RWPE1 (cell line): ENCODE measurements at regions not wholly inside any gene's neighbourhood (a gene's known extent, or its start where the extent isn't known, plus 50 kb on each side); places are given as distances from the start of the nearest gene placed in this dataset.

Experiments
- CTCF ChIA-PET: fragments of 350-600 bp; sonication (Branson Sonifier 250); formaldehyde crosslinking; extraction: SDS; loops from one replicate; lab custom pipeline; 2021; lab: Yijun Ruan, JAX
- POLR2A ChIA-PET: fragments of 400-600 bp; formaldehyde crosslinking; extraction: SDS; loops from one replicate; lab custom pipeline; 2020; ENCODE audit warnings: antibody characterized with exemption; ENCODE audit not compliant: low non-redundant PET; lab: Yijun Ruan, JAX
- DNase-seq: peaks from one replicate; pipeline ENCODE4 v3.0.0; 2012; ENCODE audit warnings: low spot score
- H3K27ac ChIP-seq: fragments of 450-650 bp; 2 replicates; pipeline ENCODE4 v1.5.1; 2017
- CTCF ChIP-seq: fragments of 450-650 bp; conservative IDR thresholded peaks from 2 replicates; pipeline ENCODE4 v1.5.1; 2017; ENCODE audit warnings: low read depth, mild to moderate bottlenecking

GRCh38 chr4:63123441-63123840 is 1285.8 kb downstream of the TECRL start:
- no peak for TF ChIP-seq CTCF
- ChIA-PET POLR2A (no interaction called here), CTCF (no interaction called here)
- no peak for DNase-seq
- no peak overlapping the region for H3K27ac ChIP-seq

- TF ChIP-seq CTCF, result no peak
- H3K27ac ChIP-seq, result no peak overlapping the region
- ChIA-PET POLR2A (no interaction called here), CTCF (no interaction called here)
- no peak for DNase-seq
Observed at GRCh38 chr4:63122955-63123354, 1286.3 kb downstream of the TECRL start.

GRCh38 chr4:63106600-63106999 is 1302.7 kb downstream of the TECRL start:
- ChIA-PET CTCF (no interaction called here), POLR2A (no interaction called here)
- DNase-seq, result no peak
- no peak for TF ChIP-seq CTCF
- H3K27ac ChIP-seq, result no peak overlapping the region

GRCh38 chr4:63105839-63106238 is 1303.4 kb downstream of the TECRL start:
- H3K27ac ChIP-seq, result no peak overlapping the region
- POLR2A ChIA-PET, result no interaction called here
- DNase-seq, result no peak
- CTCF ChIA-PET, result no interaction called here
- no peak for TF ChIP-seq CTCF

- TF ChIP-seq CTCF, result no peak
- no peak overlapping the region for H3K27ac ChIP-seq
- ChIA-PET POLR2A (no interaction called here), CTCF (interaction anchor here (0.6 kb wide), 1 partner anchor 28 kb away, joined by 4 read pairs; no protein-coding TSS in a partner anchor)
- DNase-seq, result no peak
Observed at GRCh38 chr4:63090641-63091040, 1318.6 kb downstream of the TECRL start.

- POLR2A ChIA-PET, result no interaction called here
- DNase-seq, result no peak
- CTCF ChIA-PET, result no interaction called here
- no peak for TF ChIP-seq CTCF
- H3K27ac ChIP-seq, result no peak overlapping the region
Observed at GRCh38 chr4:63085091-63085490, 1324.2 kb downstream of the TECRL start.

- POLR2A ChIA-PET, result no interaction called here
- H3K27ac ChIP-seq, result no peak overlapping the region
- CTCF ChIA-PET, result no interaction called here
- DNase-seq, result no peak
- TF ChIP-seq CTCF, result no peak
Observed at GRCh38 chr4:63080934-63081333, 1328.3 kb downstream of the TECRL start.
